Esophagus squamous epithelium (tissue), 5 donors: ENCODE measurements at regions not wholly inside any gene's neighbourhood (a gene's known extent, or its start where the extent isn't known, plus 50 kb on each side); places are given as distances from the start of the nearest gene placed in this dataset.

ENCODE experiments used
- DNase-seq: peaks from one replicate; lab custom pipeline; 2025; lab: John Stamatoyannopoulos, UW
- H3K27ac ChIP-seq, 4 donors: fragments of 200-600 bp; sonication (generic); one replicate each; pipeline ENCODE4 v1.5.1; 2016 to 2019; ENCODE audit warnings: mild to moderate bottlenecking in 1 of 4
- H3K27me3 ChIP-seq, 4 donors: fragments of 200-600 bp; sonication (generic); 1 replicate in 3 of 4; 2 replicates in 1 of 4; pipeline versions ENCODE4 v1.5.1 to v1.6.0; 2017 to 2021; ENCODE audit warnings: antibody characterized with exemption in 1 of 4
- H3K36me3 ChIP-seq, 3 donors: fragments of 200-600 bp; sonication (generic); one replicate each; pipeline ENCODE4 v1.5.1; 2016 to 2019
- H3K4me1 ChIP-seq, 3 donors: fragments of 200-600 bp; sonication (generic); one replicate each; pipeline ENCODE4 v1.5.1; 2017 to 2019
- H3K4me3 ChIP-seq, 4 donors: fragments of 200-600 bp; sonication (generic); 1 replicate in 3 of 4; 2 replicates in 1 of 4; pipeline ENCODE4 v1.5.1; 2016 to 2019; ENCODE audit warnings: mild to moderate bottlenecking in 2 of 4, moderate library complexity in 1 of 4
- H3K9me3 ChIP-seq, 3 donors: fragments of 200-600 bp; sonication (generic); one replicate each; pipeline ENCODE4 v1.5.1; 2016 to 2019
- POLR2A ChIP-seq, 4 donors: fragments of 450-650 bp; IDR thresholded peaks; one replicate each; pipeline ENCODE4 v1.6.1; 2017; ENCODE audit warnings: antibody characterized with exemption in 4 of 4, mild to moderate bottlenecking in 4 of 4, moderate library complexity in 3 of 4
- WGBS, 2 donors: methylation state at CpG; one replicate each; pipeline ENCODE4 v1.1.5; 2018; 5-methylcytosine and 5-hydroxymethylcytosine counted together
- intact Hi-C: fragments of 100-400 bp; cut with DNase I; formaldehyde crosslinking; loops from one replicate; pipeline ENCODE4 v1.15.0; 2022
- TF ChIP-seq, protein P1 (sequence below), 6 experiments: fragments of 450-650 bp in 4 of 6; fragments of 200-600 bp in 2 of 6; sonication (generic) in 2 of 6; IDR thresholded peaks; one replicate each; pipeline ENCODE4 v1.5.1; 2016 to 2019; ENCODE audit warnings: antibody characterized with exemption in 6 of 6, mild to moderate bottlenecking in 4 of 6, moderate library complexity in 4 of 6
- donor health status: DM: yes; HTN: yes; CAD: no.

DNA sequence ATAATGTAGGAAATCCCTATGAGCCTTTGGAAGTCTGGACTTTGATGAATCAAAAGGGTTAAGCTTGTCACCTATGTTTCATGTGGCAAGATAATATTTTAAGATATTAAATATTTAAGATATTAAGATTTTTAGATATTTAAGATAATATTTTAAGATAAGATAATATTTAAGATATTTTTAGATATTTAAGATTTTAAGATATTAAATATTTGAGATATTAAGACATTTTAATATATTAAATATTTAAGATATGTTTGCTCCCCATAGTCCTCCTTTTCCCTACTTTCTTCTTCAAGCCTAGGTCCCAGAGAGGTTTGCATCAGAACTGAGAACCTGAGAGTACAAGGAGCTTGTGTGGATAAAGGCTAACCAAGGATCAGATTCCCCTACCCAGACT lies 478.4 kb upstream of the IGFBP7 start:
- intact Hi-C loops = no loop called here
- no peak for TF ChIP-seq POLR2A (IDR thresholded peaks at IDR 0.05)
- TF ChIP-seq, protein P1, sequence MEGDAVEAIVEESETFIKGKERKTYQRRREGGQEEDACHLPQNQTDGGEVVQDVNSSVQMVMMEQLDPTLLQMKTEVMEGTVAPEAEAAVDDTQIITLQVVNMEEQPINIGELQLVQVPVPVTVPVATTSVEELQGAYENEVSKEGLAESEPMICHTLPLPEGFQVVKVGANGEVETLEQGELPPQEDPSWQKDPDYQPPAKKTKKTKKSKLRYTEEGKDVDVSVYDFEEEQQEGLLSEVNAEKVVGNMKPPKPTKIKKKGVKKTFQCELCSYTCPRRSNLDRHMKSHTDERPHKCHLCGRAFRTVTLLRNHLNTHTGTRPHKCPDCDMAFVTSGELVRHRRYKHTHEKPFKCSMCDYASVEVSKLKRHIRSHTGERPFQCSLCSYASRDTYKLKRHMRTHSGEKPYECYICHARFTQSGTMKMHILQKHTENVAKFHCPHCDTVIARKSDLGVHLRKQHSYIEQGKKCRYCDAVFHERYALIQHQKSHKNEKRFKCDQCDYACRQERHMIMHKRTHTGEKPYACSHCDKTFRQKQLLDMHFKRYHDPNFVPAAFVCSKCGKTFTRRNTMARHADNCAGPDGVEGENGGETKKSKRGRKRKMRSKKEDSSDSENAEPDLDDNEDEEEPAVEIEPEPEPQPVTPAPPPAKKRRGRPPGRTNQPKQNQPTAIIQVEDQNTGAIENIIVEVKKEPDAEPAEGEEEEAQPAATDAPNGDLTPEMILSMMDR (IDR thresholded peaks at IDR 0.05) = no peak
- no peak overlapping the region for H3K4me3 ChIP-seq

GRCh38 chr4:57580710-57581599 lies 470.8 kb upstream of the IGFBP7 start:
- H3K4me1 ChIP-seq = no peaks in the 10 kb centered on the region
- H3K27ac ChIP-seq = no peak overlapping the region
- no peaks in the 10 kb centered on the region for H3K27me3 ChIP-seq
- no peak for DNase-seq
- intact Hi-C loops = no loop called here
- H3K9me3 ChIP-seq = no peaks in the 10 kb centered on the region
- no peak overlapping the region for H3K4me3 ChIP-seq
- no peaks in the 10 kb centered on the region for H3K36me3 ChIP-seq
- TF ChIP-seq, protein P1 (IDR thresholded peaks at IDR 0.05) = no peak
- no peak for TF ChIP-seq POLR2A (IDR thresholded peaks at IDR 0.05)

More for the DNA sequence above, 478.4 kb upstream of the IGFBP7 start:
- DNase-seq = no peak
- Histone ChIP-seq H3K4me1 (no peaks in the 10 kb centered on the region), H3K36me3 (no peaks in the 10 kb centered on the region), H3K27me3 (no peaks in the 10 kb centered on the region), H3K9me3 (no peaks in the 10 kb centered on the region), H3K27ac (no peak overlapping the region)

- Histone ChIP-seq H3K4me3 (no peak overlapping the region), H3K9me3 (no peaks in the 10 kb centered on the region), H3K4me1 (no peaks in the 10 kb centered on the region), H3K27ac (no peak overlapping the region), H3K36me3 (no peaks in the 10 kb centered on the region), H3K27me3 (no peaks in the 10 kb centered on the region)
- 44 to 61% methylated on average over 2 of the region's 2 CpGs for WGBS, 2 donors
- no peak for TF ChIP-seq POLR2A (IDR thresholded peaks at IDR 0.05)
- TF ChIP-seq, protein P1 (IDR thresholded peaks at IDR 0.05) = no peak
- intact Hi-C loops = no loop called here
- no peak for DNase-seq
Measured at GRCh38 chr4:57575426-57575825, 465.2 kb upstream of the IGFBP7 start.

- DNase-seq = no peak
- TF ChIP-seq, protein P1 (IDR thresholded peaks at IDR 0.05) = no peak
- no peak for TF ChIP-seq POLR2A (IDR thresholded peaks at IDR 0.05)
- Histone ChIP-seq H3K36me3 (no peaks in the 10 kb centered on the region), H3K4me3 (no peak overlapping the region), H3K4me1 (no peaks in the 10 kb centered on the region), H3K27me3 (no peaks in the 10 kb centered on the region), H3K27ac (no peak overlapping the region), H3K9me3 (no peaks in the 10 kb centered on the region)
- WGBS, 2 donors = 50 to 69% methylated on average over 5 of the region's 5 CpGs
- intact Hi-C loops = no loop called here
Measured at GRCh38 chr4:57554556-57555092, 444.4 kb upstream of the IGFBP7 start.

GRCh38 chr4:57553728-57554127 lies 443.5 kb upstream of the IGFBP7 start:
- intact Hi-C loops = no loop called here
- Histone ChIP-seq H3K27me3 (no peaks in the 10 kb centered on the region), H3K9me3 (no peaks in the 10 kb centered on the region), H3K4me1 (no peaks in the 10 kb centered on the region), H3K36me3 (no peaks in the 10 kb centered on the region), H3K4me3 (no peak overlapping the region), H3K27ac (no peak overlapping the region)
- DNase-seq = no peak
- TF ChIP-seq, protein P1 (IDR thresholded peaks at IDR 0.05) = no peak
- TF ChIP-seq POLR2A (IDR thresholded peaks at IDR 0.05) = no peak
- 65 to 70% methylated on average over 3 of the region's 3 CpGs for WGBS, 2 donors
